GM19238 (cell line): ENCODE measurements at regions not wholly inside any gene's neighbourhood (a gene's known extent, or its start where the extent isn't known, plus 50 kb on each side); places are given as distances from the start of the nearest gene placed in this dataset.

Source experiments
- DNase-seq: peaks from one replicate; pipeline ENCODE4 v3.0.0; 2011; ENCODE audit warnings: low spot score; ENCODE audit not compliant: insufficient read length

DNA sequence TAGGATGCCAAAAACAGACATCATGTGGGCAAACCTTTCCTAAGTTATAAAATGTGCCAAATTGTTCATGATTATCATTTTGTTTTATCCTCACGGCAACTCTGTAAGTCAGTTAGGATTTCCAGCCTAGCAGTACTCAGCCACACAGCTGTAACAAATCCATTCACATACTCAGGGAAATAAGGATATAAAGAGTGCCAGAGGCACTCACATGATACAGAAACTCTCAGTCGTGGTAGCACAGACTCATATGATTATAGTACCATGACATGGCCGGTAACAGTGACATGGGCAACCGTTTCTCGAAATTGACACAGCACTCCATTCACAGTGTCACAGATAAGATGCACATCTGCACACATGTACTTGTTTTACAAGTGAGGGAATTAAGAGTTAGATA, 344.2 kb downstream of the LRIG3 start:
- no peak for DNase-seq

DNA sequence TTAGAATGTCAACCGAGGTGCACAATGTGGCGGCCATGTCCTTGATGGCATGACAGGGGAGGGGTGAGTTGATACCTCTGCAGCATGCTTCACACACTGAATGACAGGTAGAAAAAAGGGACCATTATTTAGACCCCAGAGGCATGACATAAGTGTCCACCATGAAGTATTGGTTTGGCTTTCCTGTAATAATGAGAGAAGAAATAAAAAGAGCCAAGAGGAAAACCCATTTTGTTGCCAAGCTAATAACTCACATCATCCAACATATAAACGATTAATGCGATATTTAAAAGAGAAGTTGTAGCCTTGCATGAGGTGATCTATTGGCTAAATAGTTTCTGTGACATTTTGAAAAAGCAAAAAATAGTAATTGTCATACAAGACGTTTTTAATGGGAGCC, 343.4 kb downstream of the LRIG3 start:
- no peak for DNase-seq

DNA sequence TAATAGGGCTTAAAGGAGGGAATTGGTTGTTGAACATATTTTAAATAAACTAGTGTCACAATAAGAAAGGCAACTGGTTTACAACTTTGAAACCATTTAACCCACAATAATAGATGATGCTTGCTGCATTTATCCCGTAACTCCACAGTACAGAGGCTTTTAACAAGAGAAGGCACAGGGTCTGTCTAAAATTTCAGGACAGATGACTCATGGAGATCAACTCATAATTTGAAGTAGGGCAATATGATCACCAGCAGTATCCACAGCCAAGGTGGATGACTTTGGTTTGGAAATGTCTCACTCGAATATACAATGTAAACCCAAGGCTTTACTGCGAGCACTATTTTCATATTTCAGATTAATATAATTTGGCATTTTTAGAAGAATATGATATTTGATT, 340.2 kb downstream of the LRIG3 start:
- no peak for DNase-seq

DNA sequence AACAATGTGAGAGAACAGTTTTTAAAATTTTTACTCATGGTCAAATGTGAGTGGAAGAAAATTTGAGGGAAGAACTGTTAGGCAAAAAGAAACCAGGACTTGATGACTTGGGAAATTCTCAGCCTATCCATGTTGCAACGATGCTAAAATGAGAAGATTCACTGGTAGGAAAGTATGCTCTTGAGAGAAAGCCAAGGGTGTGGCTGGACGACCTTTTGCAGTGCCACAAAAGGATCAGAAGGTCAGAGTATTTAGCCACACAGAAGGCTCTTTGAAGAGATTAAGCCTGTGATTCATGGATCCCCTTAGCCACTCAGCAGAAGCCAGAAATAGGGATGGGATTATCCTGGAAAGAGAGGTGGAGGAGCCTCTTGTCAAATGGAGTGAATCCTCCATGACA, 336.8 kb downstream of the LRIG3 start:
- DNase-seq = no peak

DNA sequence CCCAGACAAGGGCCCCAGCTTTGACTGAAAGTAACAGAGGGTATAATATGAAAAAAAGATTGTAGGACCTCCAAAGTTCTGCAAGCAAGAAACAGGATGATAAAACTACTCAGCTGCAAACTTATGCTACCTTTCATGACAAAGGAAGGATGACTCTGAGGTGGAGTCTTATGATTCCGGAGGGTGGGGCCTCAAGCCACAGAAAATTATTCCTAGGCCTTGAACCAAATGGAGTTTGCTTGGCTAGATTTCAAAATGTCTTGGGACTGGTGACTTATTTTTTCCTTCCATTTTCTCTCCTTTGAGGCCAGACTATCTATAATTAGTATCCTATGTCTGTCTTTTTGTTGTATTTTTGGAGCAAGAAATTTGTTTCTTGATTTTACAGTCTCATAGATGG, 336.4 kb downstream of the LRIG3 start:
- no peak for DNase-seq

DNA sequence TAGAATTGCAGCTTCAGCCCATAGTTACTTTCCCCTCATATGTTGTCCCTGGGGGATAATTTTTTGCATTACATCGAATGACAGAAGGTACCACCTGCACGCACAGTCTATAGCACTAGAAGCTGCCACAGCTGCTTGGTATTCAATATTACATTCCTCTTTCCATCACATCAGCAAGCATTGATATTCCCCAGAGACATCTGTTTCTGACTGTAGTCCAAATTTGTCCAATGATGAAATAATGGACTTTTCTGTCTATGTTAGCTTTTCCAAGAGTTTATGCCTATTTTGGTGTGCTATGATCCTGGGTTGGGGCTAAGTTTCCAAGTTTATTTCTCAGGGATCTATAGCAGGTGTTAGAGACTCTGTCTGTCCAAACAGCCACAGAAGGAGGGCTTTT, 335.4 kb downstream of the LRIG3 start:
- no peak for DNase-seq

DNA sequence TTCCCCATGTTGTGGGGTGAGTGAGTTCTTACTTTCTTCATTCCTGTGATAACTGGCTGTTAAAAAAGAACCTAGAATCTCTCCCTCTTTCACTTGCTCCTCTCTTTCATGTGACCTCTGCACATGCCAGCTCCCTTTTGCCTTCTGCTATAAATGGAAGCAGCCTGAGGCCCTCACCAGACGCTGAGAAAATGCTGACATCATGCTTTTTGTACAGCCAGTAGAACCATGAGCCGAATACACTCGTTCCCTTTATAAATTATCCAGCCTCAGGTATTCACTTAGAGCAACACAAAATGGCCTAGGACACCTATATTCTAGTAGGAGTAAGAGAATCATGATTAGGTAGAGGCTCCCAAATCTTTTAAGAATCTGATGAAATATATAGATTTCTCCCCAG, 333.5 kb downstream of the LRIG3 start:
- DNase-seq = no peak

DNA sequence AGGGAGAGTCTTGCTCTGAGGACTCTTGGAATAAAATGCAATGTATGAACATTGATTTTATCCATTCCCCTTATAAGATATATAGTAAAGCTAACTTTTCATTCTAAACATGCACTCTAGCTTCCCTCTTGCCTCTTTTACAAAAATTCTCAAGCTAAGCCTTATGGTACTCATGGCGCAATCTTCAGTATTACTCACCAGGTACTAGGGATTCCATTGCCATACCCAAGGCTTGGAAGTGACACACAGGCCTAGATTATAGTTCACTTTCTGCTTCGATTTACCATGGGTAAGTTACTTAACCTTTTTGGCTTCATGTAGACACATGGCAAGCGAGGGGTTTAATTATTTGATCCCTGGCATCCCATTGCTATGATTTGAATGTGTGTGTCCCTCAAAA, 331.5 kb downstream of the LRIG3 start:
- DNase-seq = no peak

DNA sequence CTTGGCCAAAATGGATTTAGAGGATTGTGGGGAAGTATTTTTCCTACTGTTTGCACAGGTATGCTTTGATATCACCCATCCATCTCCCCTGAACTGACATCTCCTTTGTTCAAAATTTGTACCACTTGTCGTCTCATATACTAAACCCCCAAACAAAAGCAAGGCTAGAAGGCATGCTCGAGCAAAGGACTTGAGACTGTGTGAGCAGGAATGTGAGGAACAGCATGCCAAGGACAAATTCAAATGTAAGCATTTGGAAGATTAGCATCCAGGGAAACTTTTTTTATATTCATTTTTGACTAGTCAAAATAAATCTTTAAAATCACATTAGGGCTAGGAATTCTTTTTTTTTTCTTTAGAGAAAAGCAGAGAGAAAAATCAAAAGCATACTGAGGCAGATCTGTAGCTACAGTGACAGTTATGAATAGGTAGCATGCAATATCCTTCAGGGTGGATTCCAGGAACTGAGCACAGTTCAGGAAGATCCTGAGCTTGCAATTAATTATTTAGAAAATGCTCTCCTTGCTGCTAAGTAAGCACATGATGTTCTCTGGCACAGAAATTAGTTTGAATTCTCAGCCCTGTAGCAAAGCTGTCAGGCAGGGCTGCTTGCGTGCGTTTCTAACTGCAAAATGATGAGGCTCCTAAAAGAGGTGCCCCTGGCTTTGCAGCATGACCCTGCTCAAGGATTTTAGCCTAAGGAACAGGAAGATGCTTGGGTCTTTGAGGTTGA, 327.7 kb downstream of the LRIG3 start:
- DNase-seq = no peak

DNA sequence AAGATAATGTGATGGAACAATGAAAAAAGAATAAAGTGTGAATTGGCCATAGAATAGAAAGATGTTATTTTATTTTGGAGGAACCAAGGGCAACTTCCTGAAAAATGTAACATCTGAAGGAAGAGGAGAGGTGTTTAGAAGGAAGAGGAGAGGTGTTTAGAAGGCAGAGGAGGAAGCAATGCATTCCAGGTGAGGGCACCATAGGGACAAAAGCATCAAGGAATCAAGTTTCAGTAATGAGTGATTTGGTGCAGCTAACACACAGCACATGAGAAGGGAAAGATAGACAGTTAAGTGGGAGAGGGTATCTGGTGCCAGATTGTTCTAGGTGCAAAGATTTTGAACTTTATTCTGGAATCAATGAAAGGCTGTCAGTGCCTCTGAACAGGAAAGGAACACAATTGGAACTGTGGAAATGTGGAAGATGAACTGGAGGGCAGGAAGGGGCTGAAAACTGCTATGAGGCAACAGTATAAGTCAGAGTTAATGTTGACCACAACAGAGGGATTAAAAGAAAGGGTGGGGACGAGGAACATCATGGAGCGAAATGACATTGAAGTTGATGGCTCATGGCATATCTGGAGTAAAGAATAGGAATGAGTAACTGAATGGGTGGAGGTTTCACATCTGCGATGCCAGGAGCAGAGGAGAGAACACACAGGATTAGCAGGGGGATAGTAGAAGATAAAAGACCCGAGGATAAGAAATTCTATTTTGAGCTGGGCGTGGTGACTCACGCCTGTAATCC, 326.6 kb downstream of the LRIG3 start:
- DNase-seq = no peak

DNA sequence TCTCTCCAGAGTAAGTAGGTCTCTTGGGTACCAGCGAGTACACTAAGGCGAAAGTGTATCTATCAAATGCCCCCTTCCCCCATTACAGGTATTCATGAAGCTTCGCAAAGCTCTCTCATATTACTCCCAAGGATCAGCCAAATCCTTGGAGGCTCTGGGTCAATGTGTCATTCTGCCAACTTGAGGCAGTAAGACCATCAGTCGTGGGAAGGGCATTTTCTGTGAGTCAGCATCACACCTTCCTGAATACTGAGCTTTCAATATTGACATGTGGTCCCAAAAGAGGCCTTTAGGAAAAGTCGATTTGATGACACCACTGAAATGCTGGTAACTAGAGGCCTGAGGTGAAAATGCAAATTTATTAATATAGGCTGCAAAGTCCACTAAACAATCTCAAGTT, 323.9 kb downstream of the LRIG3 start:
- no peak for DNase-seq

DNA sequence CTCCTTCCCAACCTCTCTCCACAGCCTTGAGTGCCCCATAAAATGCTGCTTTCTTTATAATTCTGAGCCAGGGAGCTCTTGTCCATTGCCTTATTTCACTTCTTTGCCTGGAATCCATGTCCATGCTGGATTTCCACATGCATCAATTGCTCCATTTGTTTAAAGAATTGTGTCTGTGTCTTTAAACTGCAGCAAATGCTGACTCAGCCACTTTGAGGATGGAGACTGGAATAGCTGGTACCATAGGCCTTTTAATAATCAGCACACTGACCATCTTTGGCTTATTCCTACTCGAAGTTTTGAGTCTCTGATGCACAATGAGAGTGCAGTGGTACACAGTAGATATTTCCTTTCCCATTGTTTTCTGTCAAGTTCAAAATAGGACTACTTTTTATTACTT, 318.8 kb downstream of the LRIG3 start:
- no peak for DNase-seq

DNA sequence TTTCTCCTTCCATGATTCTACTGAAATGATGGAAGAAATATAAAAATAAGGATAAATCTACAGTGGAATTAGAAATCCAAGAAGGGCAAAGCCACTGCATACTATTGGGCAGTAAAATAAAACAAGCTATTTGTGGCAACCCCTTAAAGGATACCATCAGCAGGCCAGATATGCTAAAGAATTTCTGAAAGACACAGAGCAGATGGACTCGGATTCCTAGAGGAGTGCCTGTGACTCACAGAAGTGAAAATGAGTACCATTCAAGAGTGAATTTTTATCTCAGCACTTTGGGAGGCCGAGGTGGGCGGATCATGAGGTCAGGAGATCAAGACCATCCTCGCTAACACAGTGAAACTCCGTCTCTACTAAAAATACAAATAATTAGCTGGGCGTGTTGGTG, 318.1 kb downstream of the LRIG3 start:
- no peak for DNase-seq

DNA sequence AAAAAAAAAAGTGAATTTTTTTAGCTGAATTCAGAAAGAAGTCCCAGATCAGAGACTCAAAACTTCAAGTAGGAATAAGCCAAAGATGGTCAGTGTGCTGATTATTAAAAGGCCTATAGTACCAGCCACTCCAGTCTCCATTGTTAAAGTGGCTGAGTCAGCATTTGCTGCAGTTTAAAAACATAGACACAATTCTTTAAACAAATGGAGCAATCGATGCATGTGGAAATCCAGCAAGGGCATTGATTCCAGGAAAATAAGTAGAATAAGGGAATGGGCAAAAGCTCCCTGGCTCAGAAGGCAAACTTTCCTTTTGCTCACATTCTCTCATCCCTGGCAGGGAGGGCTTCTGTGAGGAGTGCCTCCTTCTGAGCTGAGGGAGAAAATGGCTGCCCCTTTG, 317.6 kb downstream of the LRIG3 start:
- DNase-seq = no peak

DNA sequence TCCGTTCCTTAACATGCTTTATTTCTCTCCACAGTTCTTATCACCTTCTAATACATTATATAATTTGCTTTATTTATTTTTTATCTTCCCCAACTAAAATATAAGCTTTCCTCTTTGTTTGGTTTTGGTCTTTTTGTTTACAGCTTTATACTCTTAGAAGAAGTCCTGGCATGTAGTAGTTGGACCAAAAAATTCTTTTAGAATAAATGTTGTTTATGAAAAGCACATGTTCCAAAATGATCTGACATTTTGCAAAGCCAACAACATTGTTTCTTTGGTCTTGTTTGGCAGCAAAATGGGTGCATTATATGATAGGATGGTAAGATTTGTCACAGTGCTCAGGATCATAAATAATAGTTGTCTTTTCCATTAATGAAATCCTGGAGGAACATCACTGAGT, 312.5 kb downstream of the LRIG3 start:
- no peak for DNase-seq

DNA sequence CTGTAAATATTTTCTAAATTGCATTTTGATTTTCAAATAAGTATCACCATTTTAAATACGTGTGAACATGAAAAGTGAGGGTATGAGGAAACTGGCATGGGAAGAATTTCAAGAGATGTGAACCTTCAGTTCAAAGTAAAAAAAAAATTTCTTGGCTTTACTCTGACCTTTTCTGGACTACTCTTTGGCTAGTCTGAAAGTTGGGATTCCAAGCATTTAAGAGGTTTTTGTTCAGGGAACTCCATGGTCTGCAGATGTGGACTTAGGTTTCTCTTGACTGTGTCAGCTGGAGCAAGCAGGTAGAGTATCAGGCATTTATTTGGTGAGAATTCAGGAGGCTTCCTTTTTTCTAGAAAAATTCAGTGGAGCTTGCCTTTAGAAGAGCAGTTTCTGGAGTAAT, 311.6 kb downstream of the LRIG3 start:
- no peak for DNase-seq

DNA sequence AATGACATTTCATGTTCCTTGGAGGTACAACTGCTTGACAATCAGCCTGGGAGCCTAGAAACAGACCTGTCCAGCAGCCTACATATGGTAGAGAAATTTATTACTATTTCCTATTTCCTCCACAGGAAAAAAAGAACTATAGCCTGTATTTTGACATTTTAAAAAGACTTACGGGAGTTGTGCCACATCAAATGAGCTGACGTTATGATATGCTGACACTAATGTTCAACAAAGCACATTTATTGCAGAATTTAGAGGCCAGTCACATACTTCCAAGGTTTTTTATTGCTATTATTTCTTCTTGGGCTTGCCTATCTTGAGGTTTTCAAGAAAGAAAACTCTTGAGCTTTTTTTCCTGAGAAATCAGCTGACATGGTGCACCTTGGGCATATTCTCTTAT, 305.3 kb downstream of the LRIG3 start:
- DNase-seq = no peak

DNA sequence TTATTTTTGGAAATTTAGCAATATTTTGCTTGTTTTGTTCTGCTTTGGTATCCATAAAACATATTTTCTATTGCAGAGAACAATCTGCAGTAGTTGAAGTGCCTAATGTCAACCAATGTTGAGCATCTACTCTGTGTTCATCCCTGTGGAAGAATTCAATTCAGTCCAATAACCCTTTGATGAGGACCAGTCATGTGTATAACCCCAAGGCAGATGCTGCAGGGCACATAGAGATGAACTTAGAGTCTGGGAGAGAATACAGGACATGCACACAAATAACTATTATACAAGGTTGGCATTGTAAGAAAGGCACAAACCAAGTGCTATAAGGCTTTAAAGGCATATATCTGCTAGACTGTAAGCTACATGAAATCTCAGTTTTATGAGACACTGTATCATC, 304.7 kb downstream of the LRIG3 start:
- DNase-seq = no peak

DNA sequence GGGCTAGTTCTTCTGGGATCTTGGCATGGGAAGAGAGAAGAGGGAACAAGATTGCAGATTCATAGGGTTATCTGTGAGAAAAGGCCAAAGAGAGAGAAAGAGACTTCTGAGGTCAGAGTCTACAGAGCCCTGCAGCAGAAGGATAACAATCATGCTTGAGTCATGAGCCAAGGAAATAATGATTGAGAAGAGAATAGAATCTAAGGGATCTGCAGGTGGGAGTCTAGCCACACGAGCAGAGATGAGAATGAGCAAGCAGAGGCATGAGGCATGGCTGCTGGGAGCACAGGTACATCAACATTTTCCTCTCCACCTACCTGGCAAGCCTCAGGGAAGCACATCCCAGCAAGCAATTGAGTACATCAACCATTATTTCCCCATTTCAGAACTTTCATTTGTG, 303.7 kb downstream of the LRIG3 start:
- DNase-seq = no peak

DNA sequence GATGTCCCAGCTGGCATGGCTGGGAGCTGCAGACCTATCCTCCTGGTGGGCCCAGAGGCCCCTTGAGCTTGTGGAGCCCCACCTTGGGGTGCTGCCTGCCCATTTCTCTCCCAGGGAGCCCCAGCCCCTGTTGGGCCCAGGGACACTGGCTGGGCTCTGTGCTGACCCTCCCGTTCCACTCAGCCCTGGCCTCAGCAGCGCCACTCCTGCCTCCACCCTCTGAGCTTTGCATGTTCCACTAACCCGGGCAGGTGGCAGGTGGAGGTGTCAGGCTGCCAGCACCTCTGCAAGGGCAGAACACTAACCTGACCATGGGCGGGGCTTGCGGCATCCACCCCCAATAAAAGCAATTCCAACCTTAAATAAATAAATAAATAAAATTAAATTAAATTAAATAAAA, 299.2 kb downstream of the LRIG3 start:
- no peak for DNase-seq

DNA sequence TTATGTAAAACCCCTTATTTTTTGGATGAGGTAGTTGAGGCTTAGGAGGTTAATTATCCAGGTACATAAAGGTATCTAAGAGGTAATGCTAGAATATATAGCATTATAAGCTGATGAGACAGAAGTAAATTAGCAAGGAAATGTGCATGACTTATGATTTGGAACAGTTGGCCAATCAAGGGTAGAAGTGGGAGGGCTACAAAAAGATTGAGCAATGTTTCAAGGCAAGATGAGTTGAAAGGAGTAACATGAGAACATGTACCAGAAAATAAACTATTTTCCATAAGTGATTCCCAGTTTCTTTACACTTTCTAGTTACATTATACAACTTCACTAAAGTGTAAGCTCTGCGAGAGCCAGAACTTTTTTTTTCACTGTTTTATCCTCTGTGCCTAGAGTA, 290.9 kb downstream of the LRIG3 start:
- DNase-seq = no peak

DNA sequence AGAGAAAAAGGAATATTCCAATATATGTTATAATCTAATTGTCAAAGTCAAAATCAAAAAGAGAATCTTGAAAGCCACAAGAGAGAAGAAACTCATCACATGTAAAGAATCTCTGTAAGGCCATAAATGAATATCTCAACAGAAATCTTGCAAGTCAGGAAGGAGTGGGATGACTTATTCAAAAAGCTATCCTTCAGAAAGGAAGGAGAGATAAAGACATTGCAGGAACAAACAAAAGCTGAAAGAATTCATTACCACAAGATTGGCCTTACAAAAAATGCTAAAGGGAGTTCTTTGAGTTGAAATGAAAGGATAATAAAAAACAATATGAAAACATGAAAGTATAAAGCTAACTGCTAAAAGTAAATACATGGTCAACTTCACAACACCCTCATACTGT, 286.8 kb downstream of the LRIG3 start:
- DNase-seq = no peak

DNA sequence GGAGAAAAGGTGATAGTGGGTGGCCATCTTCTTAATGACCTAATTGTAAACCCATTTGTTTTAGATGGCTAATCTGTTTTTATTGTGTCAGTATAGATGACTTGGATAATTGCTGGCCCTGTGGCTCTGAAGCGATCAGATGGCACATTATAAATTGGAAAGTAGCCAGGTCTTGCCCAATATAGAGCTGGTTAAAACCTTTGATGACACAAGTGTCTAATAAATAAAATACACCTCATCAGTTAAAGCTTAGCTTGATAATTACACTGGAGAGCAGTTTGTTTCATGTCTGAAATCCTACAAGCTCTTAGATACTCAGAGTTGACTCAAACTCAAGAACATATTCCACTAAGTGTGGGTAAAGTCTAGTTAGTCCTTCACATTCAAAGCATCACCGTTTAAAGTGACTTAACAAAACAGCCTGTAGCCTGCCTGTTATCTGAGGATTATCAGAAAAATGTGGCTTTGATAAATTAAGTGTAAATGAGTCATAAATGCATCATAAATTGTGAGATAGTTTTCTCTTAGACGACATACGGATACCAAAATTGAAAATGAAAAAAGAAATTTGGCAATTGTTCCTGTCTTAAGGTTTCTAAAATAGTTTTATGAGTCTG, 280.9 kb downstream of the LRIG3 start:
- DNase-seq = no peak
